Neuron (in vitro differentiated cells): ENCODE measurements at regions not wholly inside any gene's neighbourhood (a gene's known extent, or its start where the extent isn't known, plus 50 kb on each side); places are given as distances from the start of the nearest gene placed in this dataset.

ENCODE experiments used
- H2AFZ ChIP-seq: one replicate; pipeline ENCODE4 v1.6.1; 2013; ENCODE audit warnings: low read depth, mild to moderate bottlenecking, inconsistent platforms, low read length, moderate library complexity
- H3K27me3 ChIP-seq: one replicate; pipeline ENCODE4 v1.6.1; 2013; ENCODE audit warnings: low read length; ENCODE audit not compliant: insufficient read depth
- H3K36me3 ChIP-seq: one replicate; pipeline ENCODE4 v1.6.1; 2013; ENCODE audit warnings: low read length; ENCODE audit not compliant: insufficient read depth
- H3K4me1 ChIP-seq: one replicate; pipeline ENCODE4 v1.6.1; 2013; ENCODE audit warnings: low read length; ENCODE audit not compliant: insufficient read depth
- H3K4me3 ChIP-seq: 2 replicates; pipeline ENCODE4 v1.5.1; 2013; ENCODE audit warnings: mild to moderate bottlenecking, low read length, moderate library complexity
- H3K9me3 ChIP-seq: one replicate; pipeline ENCODE4 v1.6.1; 2013; ENCODE audit warnings: low read length

- Histone ChIP-seq H3K27me3 (no peaks in the 10 kb centered on the region), H3K36me3 (no peaks in the 10 kb centered on the region), H3K4me1 (no peaks in the 10 kb centered on the region), H3K9me3 (no peaks in the 10 kb centered on the region), H3K4me3 (no peak overlapping the region), H2AFZ (no peak overlapping the region)
These were observed 1674.7 kb upstream of the SEL1L start for GRCh38 chr14:83208341-83208740.

- no peaks in the 10 kb centered on the region for H3K36me3 ChIP-seq
- H3K4me3 ChIP-seq: no peak overlapping the region
- H3K4me1 ChIP-seq: no peaks in the 10 kb centered on the region
- no peaks in the 10 kb centered on the region for H3K9me3 ChIP-seq
- H3K27me3 ChIP-seq: no peaks in the 10 kb centered on the region
- no peak overlapping the region for H2AFZ ChIP-seq
These were observed 1683.8 kb upstream of the SEL1L start for GRCh38 chr14:83217492-83217891.

DNA sequence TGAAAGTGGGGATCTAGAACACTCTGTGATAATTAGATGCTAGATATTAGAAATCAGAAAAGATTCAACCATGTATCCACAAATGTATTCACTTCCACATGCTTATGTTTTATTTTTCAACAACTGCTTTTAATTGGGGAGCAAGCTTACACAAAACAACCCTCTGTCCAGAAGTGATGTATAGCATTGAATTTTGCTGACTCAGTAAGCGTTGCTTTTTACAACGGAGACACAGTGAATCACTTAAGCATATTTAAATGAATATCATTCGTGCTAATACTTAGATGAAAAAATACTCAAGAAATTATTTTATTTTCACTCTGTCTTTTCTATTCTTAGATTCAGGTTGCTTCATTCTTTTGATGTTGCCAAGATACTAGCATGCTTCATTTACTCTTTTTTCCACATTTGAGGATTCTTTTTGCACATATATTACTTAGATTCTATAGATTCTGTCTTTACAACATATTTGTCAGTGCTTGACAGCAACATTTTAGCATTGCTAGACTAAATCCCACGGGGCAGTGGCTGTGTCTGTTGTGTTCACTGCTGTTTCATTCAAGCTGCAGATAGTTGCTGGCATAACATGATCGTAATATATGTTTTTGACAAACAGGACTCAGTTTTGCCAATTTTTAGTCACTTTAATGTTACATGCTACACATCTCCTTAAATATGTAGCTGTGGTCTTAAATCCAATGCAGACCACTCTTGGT is 1714.4 kb upstream of the SEL1L start:
- peak overlapping the region; percentile 26 for H2AFZ ChIP-seq
- H3K4me3 ChIP-seq: no peak overlapping the region
- H3K9me3 ChIP-seq: no peaks in the 10 kb centered on the region
- no peaks in the 10 kb centered on the region for H3K36me3 ChIP-seq
- no peaks in the 10 kb centered on the region for H3K27me3 ChIP-seq
- peaks cover 18% of the 10 kb centered on the region for H3K4me1 ChIP-seq

DNA sequence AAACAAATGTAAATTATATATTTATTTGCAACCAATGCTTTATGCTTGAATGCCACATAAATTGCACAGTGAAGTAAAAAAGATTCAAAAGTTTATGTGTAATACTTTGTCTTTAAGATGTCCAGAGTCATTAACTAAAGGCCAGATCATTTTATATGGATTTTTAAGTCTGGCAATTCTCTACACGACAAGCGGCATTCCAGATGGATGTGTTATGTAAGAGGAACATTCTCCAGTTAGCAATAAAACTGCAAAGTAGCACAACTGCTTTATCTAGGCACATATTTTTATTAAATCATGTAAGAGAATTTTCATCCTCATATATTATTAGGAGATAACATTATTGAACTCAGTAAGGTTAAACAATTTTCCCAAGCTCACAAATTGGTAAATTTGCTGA is 1717.7 kb upstream of the SEL1L start:
- no peak overlapping the region for H3K4me3 ChIP-seq
- H3K36me3 ChIP-seq: no peaks in the 10 kb centered on the region
- H3K27me3 ChIP-seq: no peaks in the 10 kb centered on the region
- no peaks in the 10 kb centered on the region for H3K9me3 ChIP-seq
- H3K4me1 ChIP-seq: peaks cover 18% of the 10 kb centered on the region
- no peak overlapping the region for H2AFZ ChIP-seq

DNA sequence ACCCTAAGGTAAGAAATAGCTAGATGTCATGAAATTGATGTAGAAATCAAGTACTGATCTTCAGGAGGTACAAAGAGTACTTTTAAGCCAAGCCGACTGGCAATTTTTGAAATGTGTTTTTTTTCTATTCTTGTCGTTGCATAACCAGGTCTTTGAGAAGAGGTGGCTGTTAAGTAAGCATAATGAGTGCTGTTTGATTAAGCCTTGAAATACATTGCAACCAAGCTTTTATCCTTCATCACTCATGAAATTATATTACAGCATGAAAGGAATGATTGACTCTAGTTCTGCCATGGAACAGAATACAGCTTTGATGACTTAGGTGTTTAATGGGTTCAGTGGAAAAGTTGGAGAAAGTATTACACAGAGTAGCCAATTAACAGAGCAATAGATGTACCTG is 1720.2 kb upstream of the SEL1L start:
- Histone ChIP-seq H3K4me1 (no peaks in the 10 kb centered on the region), H3K36me3 (no peaks in the 10 kb centered on the region), H3K27me3 (no peaks in the 10 kb centered on the region), H3K9me3 (no peaks in the 10 kb centered on the region), H3K4me3 (no peak overlapping the region), H2AFZ (no peak overlapping the region)

DNA sequence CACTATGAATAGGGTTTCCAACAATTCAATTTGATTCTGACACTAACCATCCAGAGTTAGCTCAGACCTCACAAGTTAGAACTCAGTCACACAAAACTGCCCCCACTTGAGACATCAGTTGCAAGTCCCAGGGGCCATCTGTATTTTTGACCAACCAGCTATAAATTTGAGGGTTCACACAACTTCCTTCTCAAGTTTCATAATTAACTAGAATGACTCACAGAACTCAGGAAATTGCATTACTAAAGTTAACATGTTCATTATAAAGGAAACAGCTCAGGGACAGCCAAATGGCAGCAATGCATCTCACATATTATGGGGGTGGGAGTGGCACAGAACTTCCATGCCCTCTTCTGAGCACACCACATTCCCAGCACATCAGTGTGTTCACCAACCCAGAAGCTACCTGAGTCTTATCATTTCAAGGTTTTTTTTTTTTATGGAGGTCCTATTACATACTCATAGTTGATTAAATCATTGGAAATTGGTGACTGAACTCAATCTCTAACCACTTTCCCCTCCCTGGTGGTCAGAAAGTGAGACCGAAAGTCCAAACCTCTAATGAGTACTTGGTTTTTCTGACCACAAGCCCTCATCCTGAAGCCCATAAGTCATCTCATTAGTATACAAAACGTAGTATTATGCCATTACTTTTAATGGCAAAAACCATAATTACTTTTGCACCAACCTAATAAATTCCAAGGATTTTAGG is 1721.5 kb upstream of the SEL1L start:
- Histone ChIP-seq H3K27me3 (no peaks in the 10 kb centered on the region), H2AFZ (no peak overlapping the region), H3K4me1 (no peaks in the 10 kb centered on the region), H3K4me3 (no peak overlapping the region), H3K9me3 (no peaks in the 10 kb centered on the region), H3K36me3 (no peaks in the 10 kb centered on the region)

- H2AFZ ChIP-seq: no peak overlapping the region
- H3K27me3 ChIP-seq: no peaks in the 10 kb centered on the region
- H3K9me3 ChIP-seq: no peaks in the 10 kb centered on the region
- no peaks in the 10 kb centered on the region for H3K36me3 ChIP-seq
- H3K4me3 ChIP-seq: no peak overlapping the region
- no peaks in the 10 kb centered on the region for H3K4me1 ChIP-seq
These were observed 1722.1 kb upstream of the SEL1L start for GRCh38 chr14:83255727-83256090.

DNA sequence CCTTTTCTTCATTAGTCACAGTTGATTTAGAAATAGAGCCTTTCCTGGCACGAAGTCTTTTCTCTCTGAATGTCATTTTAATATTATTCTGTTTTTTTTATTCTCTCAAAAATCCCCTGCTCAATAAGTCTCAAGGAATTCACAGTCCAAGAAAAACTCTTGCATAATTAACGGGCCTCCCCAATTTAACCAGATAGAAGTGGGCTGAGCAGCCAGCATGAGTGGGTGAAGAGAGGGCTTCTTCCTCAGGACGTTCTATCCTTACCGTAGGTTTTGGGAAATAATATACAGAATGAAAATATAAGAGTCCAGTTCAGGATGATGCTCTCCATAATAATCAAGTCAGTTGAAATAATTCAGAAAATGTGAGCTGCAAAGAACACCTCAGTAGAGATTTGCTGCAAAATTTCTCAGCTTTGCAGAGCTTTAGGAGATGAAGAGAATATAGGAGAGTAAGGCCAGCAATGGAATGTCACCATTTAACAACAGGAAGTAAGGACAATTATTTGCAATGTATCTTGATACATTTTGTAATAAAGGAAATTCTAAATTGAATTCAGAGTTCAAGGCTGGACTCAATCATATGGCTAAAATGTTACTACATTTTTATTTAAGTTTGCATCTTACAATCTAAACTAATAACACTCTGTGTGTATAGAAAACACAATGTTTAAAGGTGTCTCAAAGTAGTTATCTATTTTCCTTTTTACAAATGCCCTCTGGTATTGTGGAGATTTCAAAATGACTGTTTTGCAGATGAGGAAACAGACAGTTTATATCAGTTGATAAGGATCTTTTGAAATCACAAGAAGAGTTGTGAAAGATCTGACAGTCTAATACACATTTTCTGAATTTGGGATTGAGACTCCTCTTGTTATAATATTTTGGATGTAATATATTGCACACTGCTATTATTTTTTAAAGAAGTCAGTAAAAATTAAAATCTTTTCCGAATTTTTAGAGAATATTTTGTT is 1724.1 kb upstream of the SEL1L start:
- Histone ChIP-seq H2AFZ (no peak overlapping the region), H3K36me3 (no peaks in the 10 kb centered on the region), H3K4me3 (no peak overlapping the region), H3K9me3 (no peaks in the 10 kb centered on the region), H3K4me1 (no peaks in the 10 kb centered on the region), H3K27me3 (no peaks in the 10 kb centered on the region)

GRCh38 chr14:83260751-83261150 is 1727.1 kb upstream of the SEL1L start:
- H3K36me3 ChIP-seq: no peaks in the 10 kb centered on the region
- no peaks in the 10 kb centered on the region for H3K27me3 ChIP-seq
- H3K9me3 ChIP-seq: no peaks in the 10 kb centered on the region
- H3K4me1 ChIP-seq: no peaks in the 10 kb centered on the region
- H2AFZ ChIP-seq: no peak overlapping the region
- H3K4me3 ChIP-seq: no peak overlapping the region

DNA sequence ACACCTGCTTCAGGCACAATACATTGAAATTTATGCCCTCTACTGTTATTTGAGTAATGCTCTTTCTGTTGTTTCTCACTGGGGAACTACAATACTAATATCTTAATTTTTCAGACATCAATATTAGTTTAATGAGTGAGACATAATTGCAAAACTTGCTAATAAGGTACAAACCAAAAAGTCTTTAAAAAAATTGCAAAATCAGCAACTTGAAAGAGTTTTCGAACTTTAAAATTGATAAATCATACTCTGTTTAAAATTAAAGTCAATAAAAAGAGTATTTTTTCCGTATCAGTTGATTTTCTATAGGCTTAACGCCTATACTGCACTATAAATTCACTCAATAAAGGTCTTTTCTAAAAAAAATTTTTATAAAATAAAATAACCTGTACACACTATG is 1735.9 kb upstream of the SEL1L start:
- Histone ChIP-seq H3K4me3 (no peak overlapping the region), H3K27me3 (peaks cover 2% of the 10 kb centered on the region), H3K36me3 (no peaks in the 10 kb centered on the region), H2AFZ (no peak overlapping the region), H3K4me1 (peaks cover 15% of the 10 kb centered on the region), H3K9me3 (no peaks in the 10 kb centered on the region)

GRCh38 chr14:83271663-83272062 is 1738.0 kb upstream of the SEL1L start:
- Histone ChIP-seq H3K4me1 (peaks cover 15% of the 10 kb centered on the region), H2AFZ (no peak overlapping the region), H3K4me3 (no peak overlapping the region)

DNA sequence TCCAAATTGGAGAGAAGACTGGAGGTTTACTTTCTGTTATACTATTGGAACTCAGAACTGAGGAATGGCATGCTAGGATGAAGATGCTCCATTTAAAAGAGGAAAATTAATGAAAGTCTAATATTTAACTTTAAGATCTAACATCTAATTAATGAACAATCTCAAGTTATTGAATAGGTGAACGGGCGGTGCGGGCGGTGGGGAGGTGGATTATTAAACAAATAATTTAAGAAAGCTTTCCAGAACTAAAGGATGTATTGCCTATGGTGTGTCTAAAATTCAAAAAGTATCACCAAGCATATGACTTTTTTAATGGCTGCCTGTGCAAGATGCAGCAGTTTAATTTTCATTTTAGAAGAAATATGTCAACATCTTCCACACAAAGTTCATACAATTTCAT is 1747.1 kb upstream of the SEL1L start:
- Histone ChIP-seq H3K4me1 (no peaks in the 10 kb centered on the region), H2AFZ (no peak overlapping the region), H3K9me3 (no peaks in the 10 kb centered on the region), H3K27me3 (no peaks in the 10 kb centered on the region), H3K36me3 (no peaks in the 10 kb centered on the region), H3K4me3 (no peak overlapping the region)

More at GRCh38 chr14:83271663-83272062, 1738.0 kb upstream of the SEL1L start:
- Histone ChIP-seq H3K27me3 (peaks cover 2% of the 10 kb centered on the region), H3K9me3 (no peaks in the 10 kb centered on the region), H3K36me3 (no peaks in the 10 kb centered on the region)

DNA sequence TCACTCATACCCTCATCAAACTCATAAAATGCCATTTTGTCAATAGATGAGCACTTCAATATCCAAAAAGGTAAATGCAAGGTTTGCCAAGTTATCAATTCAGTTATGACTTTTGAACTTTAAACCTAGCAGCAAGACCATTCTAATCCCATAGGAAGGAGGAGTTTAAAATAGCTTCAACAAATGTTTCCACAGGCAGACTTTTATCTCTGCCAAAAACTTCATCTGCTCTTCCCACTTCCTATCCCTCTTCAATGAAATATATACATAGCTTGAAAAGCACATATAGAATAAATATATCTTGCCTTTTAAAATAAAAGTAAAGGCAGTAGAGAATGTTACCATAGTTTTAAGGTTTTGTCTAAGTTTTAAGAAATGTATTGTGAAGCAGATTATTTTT is 1749.1 kb upstream of the SEL1L start:
- H3K36me3 ChIP-seq: no peaks in the 10 kb centered on the region

More for the DNA sequence above, 1749.1 kb upstream of the SEL1L start:
- no peak overlapping the region for H2AFZ ChIP-seq
- no peaks in the 10 kb centered on the region for H3K9me3 ChIP-seq
- H3K27me3 ChIP-seq: no peaks in the 10 kb centered on the region
- no peak overlapping the region for H3K4me3 ChIP-seq
- H3K4me1 ChIP-seq: no peaks in the 10 kb centered on the region
